HG03135 (cell line): ENCODE measurements at regions not wholly inside any gene's neighbourhood (a gene's known extent, or its start where the extent isn't known, plus 50 kb on each side); places are given as distances from the start of the nearest gene placed in this dataset.

Experiments
- ATAC-seq: cut with Tn5 transposase; IDR thresholded peaks from one replicate; pipeline ENCODE4 v1.9.1; 2021; ENCODE audit warnings: mild to moderate bottlenecking, moderate library complexity; ENCODE audit not compliant: unreplicated experiment

DNA sequence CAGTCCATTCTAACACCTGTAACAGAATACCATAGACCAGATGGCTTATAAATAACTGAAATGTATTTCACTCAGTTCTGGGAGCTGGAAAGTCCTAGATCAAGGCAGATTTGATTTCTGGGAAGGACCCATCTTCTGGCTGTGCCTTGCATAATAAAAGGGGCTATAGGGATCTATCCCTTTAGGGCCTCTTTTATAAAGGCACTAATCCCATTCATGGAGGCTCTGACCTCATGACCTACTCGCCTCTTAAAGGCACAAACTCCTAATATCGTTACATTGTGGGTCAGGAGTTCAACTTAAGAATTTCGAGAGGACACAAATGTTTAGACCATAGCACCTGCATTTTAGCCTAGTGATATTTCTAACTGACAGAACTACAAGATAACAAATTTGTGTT, 619.0 kb downstream of the CDH18 start:
- no peak for ATAC-seq

DNA sequence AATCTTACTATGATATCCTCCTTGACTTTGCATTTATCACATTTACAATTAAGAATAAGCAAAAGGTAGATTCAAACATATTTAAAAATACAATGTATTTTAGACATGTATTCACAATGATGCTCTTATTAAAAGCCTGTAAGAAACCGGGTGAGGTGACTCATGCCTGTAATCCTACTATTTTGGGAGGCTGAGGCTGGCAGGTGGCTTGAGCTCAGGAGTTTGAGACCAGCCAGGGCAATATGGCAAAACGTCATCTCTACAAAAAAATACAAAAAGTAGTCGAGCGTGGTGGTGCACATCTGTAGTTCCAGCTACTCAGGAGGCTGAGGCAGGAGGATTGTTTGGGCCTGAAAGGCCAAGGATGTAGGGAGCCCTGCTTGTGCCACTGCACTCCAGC, 618.4 kb downstream of the CDH18 start:
- no peak for ATAC-seq

DNA sequence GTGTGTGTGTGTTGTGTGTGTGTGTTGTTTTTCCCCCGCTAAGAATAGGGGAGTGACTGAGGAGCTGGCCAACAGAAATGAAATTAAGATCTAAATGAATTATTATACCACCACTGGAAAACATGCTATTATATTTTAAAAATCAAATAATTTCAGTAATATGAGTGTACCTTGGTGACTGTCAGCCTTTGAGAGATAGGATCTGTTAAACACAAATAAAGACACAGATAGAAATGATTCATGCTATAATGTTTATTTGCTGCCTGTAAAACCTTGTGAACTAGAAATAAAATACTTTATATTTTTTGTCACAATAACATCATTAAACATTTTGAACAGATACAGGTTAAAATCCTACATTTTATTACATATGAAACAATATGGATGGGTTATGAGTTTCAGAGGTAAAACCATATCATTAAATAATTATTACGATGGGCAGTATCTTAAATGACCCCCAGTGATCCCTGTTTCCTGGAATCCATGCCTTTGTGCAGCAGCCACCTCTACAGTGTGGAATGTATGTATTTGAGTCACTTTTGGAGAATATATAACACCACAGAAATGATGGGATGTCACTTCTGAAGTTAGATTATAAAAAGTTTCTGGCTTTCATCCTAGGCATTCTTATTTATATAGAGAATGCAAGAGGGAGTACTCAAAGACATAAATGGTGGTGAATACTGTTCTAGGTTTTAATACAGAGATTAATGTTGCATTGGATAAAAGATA, 617.2 kb downstream of the CDH18 start:
- no peak for ATAC-seq

DNA sequence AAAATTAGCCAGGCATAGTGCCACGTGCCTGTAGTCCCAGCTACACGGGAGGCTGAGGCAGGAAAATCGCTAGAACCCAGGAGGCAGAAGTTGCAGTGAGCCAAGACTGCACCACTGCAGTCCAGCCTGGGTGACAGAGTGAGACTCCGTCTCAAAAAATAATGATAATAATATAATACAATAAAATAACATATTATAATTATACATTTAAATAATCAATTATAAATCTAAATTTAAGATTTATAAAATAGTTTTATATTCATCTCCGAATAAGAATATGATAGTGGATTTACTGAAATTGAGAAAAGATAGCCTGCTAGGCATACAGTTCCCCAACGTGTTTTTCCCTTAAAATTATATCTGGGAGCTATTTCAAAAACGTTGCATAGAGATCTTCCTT, 599.6 kb downstream of the CDH18 start:
- ATAC-seq: no peak

DNA sequence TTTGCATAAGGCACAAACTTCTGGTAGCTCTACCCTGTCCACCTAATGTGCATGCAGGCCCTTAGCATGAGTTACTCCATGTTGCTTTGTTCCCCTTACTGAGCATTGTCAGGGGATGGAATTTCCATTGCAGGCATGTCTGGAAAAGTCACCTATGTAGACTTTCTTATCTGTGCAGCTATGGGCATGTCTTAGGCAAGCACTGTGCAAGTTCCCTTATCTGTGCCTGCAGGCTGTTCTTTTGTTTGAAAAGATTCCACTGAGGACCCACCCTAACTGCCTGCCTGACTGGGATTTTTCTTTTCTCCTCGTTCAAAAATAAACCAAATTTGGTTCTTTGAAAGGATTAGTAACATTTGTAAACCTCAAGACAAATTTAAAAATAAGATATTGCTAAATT, 587.0 kb downstream of the CDH18 start:
- ATAC-seq: no peak

DNA sequence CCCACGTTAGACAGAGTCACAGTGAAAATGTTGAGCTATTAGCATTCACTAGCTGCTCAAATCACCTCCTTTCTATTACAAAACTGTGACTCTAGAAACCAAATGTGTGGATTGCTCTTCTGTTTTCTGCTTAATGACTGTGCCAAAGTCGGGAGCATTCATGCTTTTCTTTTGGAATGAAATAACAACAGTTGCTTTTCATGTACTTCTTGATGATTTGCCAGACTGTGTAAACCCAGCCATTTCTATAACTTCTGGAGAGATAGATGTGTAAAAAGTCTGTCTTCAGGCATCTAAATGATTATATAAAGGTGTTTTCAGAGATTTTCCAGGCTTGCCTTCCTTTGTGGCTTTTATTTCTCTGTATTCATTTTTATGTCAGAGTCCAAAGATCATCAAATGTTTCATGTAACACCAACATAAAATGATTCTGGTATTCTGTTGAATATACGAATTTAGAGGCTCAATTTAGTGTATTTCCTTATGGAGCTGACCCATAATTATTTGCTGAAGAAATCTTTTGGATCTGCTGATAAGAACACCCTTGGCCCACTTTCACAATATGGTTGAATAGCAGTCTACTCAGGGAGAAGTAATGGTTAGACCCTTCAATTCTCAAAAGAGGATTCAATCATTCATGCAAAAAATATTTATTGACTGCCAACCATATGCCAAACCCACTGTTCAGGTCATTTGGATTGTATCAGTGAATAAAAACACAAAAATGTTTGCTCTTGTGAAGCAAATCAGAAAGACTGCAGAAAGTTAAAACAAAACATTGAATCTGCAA, 581.2 kb downstream of the CDH18 start:
- ATAC-seq: no peak

DNA sequence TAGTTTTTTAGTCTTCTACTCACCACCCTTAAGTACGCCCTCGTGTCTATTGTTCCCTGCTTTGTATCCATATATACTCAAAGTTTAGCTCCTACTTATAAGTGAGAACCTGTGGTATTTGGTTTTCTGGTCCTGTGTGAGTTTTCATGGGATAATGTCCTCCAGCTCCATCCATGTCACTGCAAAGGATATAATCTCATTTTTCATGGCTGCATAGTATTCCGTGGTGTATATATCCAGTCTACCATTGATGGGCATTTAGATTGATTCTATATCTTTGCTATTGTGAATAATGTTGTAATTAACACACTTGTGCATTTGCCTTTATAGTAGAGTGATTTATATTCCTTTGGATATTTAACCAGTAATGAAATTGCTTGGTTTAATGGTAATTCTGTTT, 579.9 kb downstream of the CDH18 start:
- no peak for ATAC-seq

DNA sequence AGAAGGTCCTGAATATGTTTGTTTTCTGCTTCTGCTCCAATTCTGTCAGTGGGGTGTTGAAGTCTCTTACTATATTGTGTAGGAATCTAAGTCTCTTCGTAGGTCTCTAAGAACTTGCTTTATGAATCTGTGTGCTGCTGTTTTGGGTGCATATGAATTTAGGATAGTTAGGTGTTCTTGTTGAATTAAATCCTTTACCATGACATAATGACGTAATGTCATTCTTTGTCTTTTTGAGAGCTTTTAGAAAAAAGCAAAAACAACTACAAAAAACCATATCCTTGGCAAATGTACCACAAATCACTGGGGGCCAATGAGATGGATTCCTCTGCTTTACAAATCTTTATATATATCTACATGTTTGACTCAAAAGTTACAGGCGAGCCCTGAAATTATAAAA, 576.1 kb downstream of the CDH18 start:
- ATAC-seq: no peak
